HUES64 (cell line): ENCODE measurements at regions not wholly inside any gene's neighbourhood (a gene's known extent, or its start where the extent isn't known, plus 50 kb on each side); places are given as distances from the start of the nearest gene placed in this dataset.

Experiments used
- H3K27ac ChIP-seq: 2 replicates; pipeline ENCODE4 v1.7.0; 2013; ENCODE audit warnings: low read depth, low read length, inconsistent platforms
- H3K27me3 ChIP-seq: 2 replicates; pipeline ENCODE4 v1.6.1; 2013; ENCODE audit warnings: mild to moderate bottlenecking, low read length; ENCODE audit not compliant: insufficient read depth
- H3K36me3 ChIP-seq: 2 replicates; pipeline ENCODE4 v1.6.1; 2013; ENCODE audit warnings: mild to moderate bottlenecking, low read length; ENCODE audit not compliant: insufficient read depth
- H3K4me1 ChIP-seq: 2 replicates; pipeline ENCODE4 v1.6.1; 2013; ENCODE audit warnings: mild to moderate bottlenecking, low read length, moderate library complexity; ENCODE audit not compliant: insufficient read depth
- H3K4me3 ChIP-seq: 2 replicates; pipeline ENCODE4 v1.5.1; 2013; ENCODE audit warnings: mild to moderate bottlenecking, low read length, moderate library complexity
- H3K9ac ChIP-seq: 2 replicates; pipeline ENCODE4 v1.6.1; 2013; ENCODE audit warnings: mild to moderate bottlenecking, low read depth, low read length
- H3K9me3 ChIP-seq: 2 replicates; pipeline ENCODE4 v1.6.1; 2013; ENCODE audit warnings: low read depth, low read length; ENCODE audit not compliant: insufficient read depth
- WGBS: fragments of 150-250, 120-280 bp; methylation state at CpG from one replicate; pipeline ENCODE4 v1.1.7; 2013; ENCODE audit warnings: missing lambda C conversion rate; 5-methylcytosine and 5-hydroxymethylcytosine counted together

- H3K4me3 ChIP-seq: no peak overlapping the region
- H3K9ac ChIP-seq: no peak overlapping the region
- H3K9me3 ChIP-seq: peaks cover 8% of the 10 kb centered on the region
- H3K27ac ChIP-seq: no peak overlapping the region
- no peaks in the 10 kb centered on the region for H3K36me3 ChIP-seq
- WGBS: 58% methylated on average over 2 of the region's 2 CpGs
- no peaks in the 10 kb centered on the region for H3K27me3 ChIP-seq
- H3K4me1 ChIP-seq: no peaks in the 10 kb centered on the region
Measured at GRCh38 chr14:26255213-26255612, 342.6 kb downstream of the NOVA1 start.

- Histone ChIP-seq H3K9me3 (peaks cover 6% of the 10 kb centered on the region; the same call in 1 of the 2 replicates), H3K9ac (no peak overlapping the region), H3K4me1 (no peaks in the 10 kb centered on the region), H3K27ac (no peak overlapping the region), H3K4me3 (no peak overlapping the region), H3K27me3 (no peaks in the 10 kb centered on the region), H3K36me3 (no peaks in the 10 kb centered on the region)
Measured at GRCh38 chr14:26252176-26252575, 345.7 kb downstream of the NOVA1 start.

GRCh38 chr14:26233118-26233517, 364.7 kb downstream of the NOVA1 start:
- H3K27ac ChIP-seq: no peak overlapping the region
- 100% methylated on average over 1 of the region's 1 CpG for WGBS
- no peak overlapping the region for H3K4me3 ChIP-seq
- no peaks in the 10 kb centered on the region for H3K4me1 ChIP-seq
- H3K27me3 ChIP-seq: no peaks in the 10 kb centered on the region
- H3K9me3 ChIP-seq: no peaks in the 10 kb centered on the region
- no peak overlapping the region for H3K9ac ChIP-seq
- no peaks in the 10 kb centered on the region for H3K36me3 ChIP-seq

- Histone ChIP-seq H3K9ac (no peak overlapping the region), H3K4me3 (no peak overlapping the region), H3K4me1 (no peaks in the 10 kb centered on the region), H3K36me3 (no peaks in the 10 kb centered on the region), H3K27me3 (no peaks in the 10 kb centered on the region), H3K27ac (no peak overlapping the region), H3K9me3 (no peaks in the 10 kb centered on the region)
- 90% methylated on average over 2 of the region's 2 CpGs for WGBS
Measured at GRCh38 chr14:26218861-26219260, 379.0 kb downstream of the NOVA1 start.

- 92% methylated on average over 2 of the region's 2 CpGs for WGBS
- Histone ChIP-seq H3K9ac (no peak overlapping the region), H3K4me1 (no peaks in the 10 kb centered on the region), H3K27me3 (no peaks in the 10 kb centered on the region), H3K36me3 (no peaks in the 10 kb centered on the region), H3K27ac (no peak overlapping the region), H3K4me3 (no peak overlapping the region), H3K9me3 (no peaks in the 10 kb centered on the region)
Measured at GRCh38 chr14:26217778-26218177, 380.1 kb downstream of the NOVA1 start.

- Histone ChIP-seq H3K4me1 (no peaks in the 10 kb centered on the region), H3K4me3 (no peak overlapping the region), H3K9ac (no peak overlapping the region), H3K27ac (no peak overlapping the region), H3K36me3 (no peaks in the 10 kb centered on the region), H3K9me3 (no peaks in the 10 kb centered on the region), H3K27me3 (no peaks in the 10 kb centered on the region)
- 100% methylated on average over 5 of the region's 5 CpGs for WGBS
Measured at GRCh38 chr14:26216786-26217185, 381.0 kb downstream of the NOVA1 start.

GRCh38 chr14:26213846-26214575, 383.8 kb downstream of the NOVA1 start:
- 100% methylated on average over 1 of the region's 1 CpG for WGBS
- H3K36me3 ChIP-seq: no peaks in the 10 kb centered on the region
- no peaks in the 10 kb centered on the region for H3K9me3 ChIP-seq
- H3K4me3 ChIP-seq: no peak overlapping the region
- no peak overlapping the region for H3K27ac ChIP-seq
- H3K9ac ChIP-seq: no peak overlapping the region
- H3K27me3 ChIP-seq: peaks cover 3% of the 10 kb centered on the region; the same call in 1 of the 2 replicates
- H3K4me1 ChIP-seq: no peaks in the 10 kb centered on the region

GRCh38 chr14:26209699-26210098, 388.1 kb downstream of the NOVA1 start:
- no peak overlapping the region for H3K4me3 ChIP-seq
- H3K27ac ChIP-seq: no peak overlapping the region
- no peaks in the 10 kb centered on the region for H3K36me3 ChIP-seq
- H3K4me1 ChIP-seq: peaks cover 7% of the 10 kb centered on the region
- no CpG with 5 or more reads among the region's 2 CpGs for WGBS
- H3K9me3 ChIP-seq: no peaks in the 10 kb centered on the region
- no peak overlapping the region for H3K9ac ChIP-seq
- peaks cover 42% of the 10 kb centered on the region for H3K27me3 ChIP-seq

GRCh38 chr14:26206640-26207039, 391.2 kb downstream of the NOVA1 start:
- whole genome bisulfite sequencing: 65% methylated on average over 2 of the region's 2 CpGs
- H3K4me3 ChIP-seq: no peak overlapping the region
- H3K9ac ChIP-seq: no peak overlapping the region
- peaks cover 55% of the 10 kb centered on the region for H3K27me3 ChIP-seq
- H3K9me3 ChIP-seq: no peaks in the 10 kb centered on the region
- H3K4me1 ChIP-seq: peaks cover 12% of the 10 kb centered on the region
- H3K27ac ChIP-seq: no peak overlapping the region
- no peaks in the 10 kb centered on the region for H3K36me3 ChIP-seq

GRCh38 chr14:26204728-26205479, 392.9 kb downstream of the NOVA1 start:
- H3K27ac ChIP-seq: no peak overlapping the region
- peak overlapping the region; percentile 57 for H3K4me3 ChIP-seq
- peaks cover 12% of the 10 kb centered on the region for H3K4me1 ChIP-seq
- H3K27me3 ChIP-seq: peaks cover 55% of the 10 kb centered on the region
- H3K36me3 ChIP-seq: no peaks in the 10 kb centered on the region
- peak overlapping the region; percentile 40 for H3K9ac ChIP-seq
- 1% methylated on average over 48 of the region's 48 CpGs for WGBS
- no peaks in the 10 kb centered on the region for H3K9me3 ChIP-seq

GRCh38 chr14:26204366-26204727, 393.5 kb downstream of the NOVA1 start:
- Histone ChIP-seq H3K27ac (no peak overlapping the region), H3K4me1 (peaks cover 12% of the 10 kb centered on the region), H3K9me3 (no peaks in the 10 kb centered on the region), H3K36me3 (no peaks in the 10 kb centered on the region), H3K27me3 (peaks cover 55% of the 10 kb centered on the region), H3K9ac (no peak overlapping the region), H3K4me3 (peak overlapping the region; percentile 57)
- 67% methylated on average over 5 of the region's 5 CpGs for WGBS
